SU-DHL-6 (cell line): ENCODE measurements at regions not wholly inside any gene's neighbourhood (a gene's known extent, or its start where the extent isn't known, plus 50 kb on each side); places are given as distances from the start of the nearest gene placed in this dataset.

Experiments used
- H2AFZ ChIP-seq: fragments of 200-600 bp; sonication (generic); 2 replicates; pipeline ENCODE4 v1.6.1; 2014; ENCODE audit warnings: low read depth, mild to moderate bottlenecking, moderate library complexity, mixed read lengths, antibody characterized with exemption, low read length; ENCODE audit not compliant: severe bottlenecking
- H3F3A ChIP-seq: fragments of 200-600 bp; shearing (Covaris generic); 2 replicates; pipeline ENCODE4 v1.6.0; 2016; ENCODE audit warnings: antibody characterized with exemption, mild to moderate bottlenecking; ENCODE audit not compliant: insufficient read depth
- H3K27ac ChIP-seq: fragments of 200-600 bp; sonication (generic); 2 replicates; pipeline ENCODE4 v1.5.1; 2016; ENCODE audit warnings: low read depth, mild to moderate bottlenecking, low read length, moderate library complexity, mixed read lengths
- H3K27me3 ChIP-seq: fragments of 200-600 bp; sonication (generic), shearing (Covaris generic); 2 replicates; pipeline ENCODE4 v1.6.0; 2014; ENCODE audit warnings: mild to moderate bottlenecking, low read length
- H3K36me3 ChIP-seq: fragments of 200-600 bp; sonication (generic); 2 replicates; pipeline ENCODE4 v1.6.1; 2014; ENCODE audit warnings: mild to moderate bottlenecking, low read length, mixed read lengths
- H3K4me2 ChIP-seq: fragments of 300-600, 200-600 bp; shearing (Covaris generic), sonication (generic); 2 replicates; pipeline ENCODE4 v1.6.0; 2014; ENCODE audit warnings: low read length, low read depth, mild to moderate bottlenecking; ENCODE audit not compliant: poor library complexity, severe bottlenecking
- H3K4me3 ChIP-seq: fragments of 200-600 bp; sonication (generic); 2 replicates; pipeline ENCODE4 v1.5.1; 2014; ENCODE audit warnings: antibody characterized with exemption, low read length, mild to moderate bottlenecking, mixed read lengths; ENCODE audit not compliant: insufficient read depth, poor library complexity, severe bottlenecking
- H3K79me2 ChIP-seq: fragments of 200-600 bp; sonication (generic); 2 replicates; pipeline ENCODE4 v1.6.1; 2014; ENCODE audit warnings: mild to moderate bottlenecking, low read length, moderate library complexity; ENCODE audit not compliant: insufficient read depth
- H3K9ac ChIP-seq: fragments of 200-600 bp; sonication (generic); 2 replicates; pipeline ENCODE4 v1.7.0; 2014; ENCODE audit warnings: mild to moderate bottlenecking, low read length
- H3K9me2 ChIP-seq: fragments of 200-600 bp; sonication (generic); replicated peaks from 2 replicates; pipeline ENCODE4 v1.6.1; 2014; ENCODE audit warnings: low read length; ENCODE audit not compliant: insufficient read depth
- H3K9me3 ChIP-seq: fragments of 200-600 bp; sonication (generic); 2 replicates; pipeline ENCODE4 v1.6.1; 2014; ENCODE audit warnings: low read length, mixed read lengths; ENCODE audit not compliant: insufficient read depth
- H4K20me1 ChIP-seq: fragments of 200-600 bp; sonication (generic); 2 replicates; pipeline ENCODE4 v1.6.1; 2014; ENCODE audit warnings: low read depth, mild to moderate bottlenecking, antibody characterized with exemption, low read length, moderate library complexity, mixed read lengths
- EZH2phosphoT487 ChIP-seq: fragments of 200-600 bp; sonication (generic), shearing (Covaris generic); conservative IDR thresholded peaks from 2 replicates; pipeline ENCODE4 v1.6.1; 2018; ENCODE audit warnings: mild to moderate bottlenecking, antibody characterized with exemption, low read length, moderate library complexity, mixed read lengths
- TF ChIP-seq, protein P1 (sequence below): fragments of 200-600 bp; sonication (generic); IDR thresholded peaks from one replicate; pipeline ENCODE4 v1.5.1; 2017; ENCODE audit warnings: antibody characterized with exemption, mild to moderate bottlenecking, low read length, moderate library complexity; ENCODE audit not compliant: insufficient read depth, poor library complexity, severe bottlenecking

- Histone ChIP-seq H3K4me2 (no peak overlapping the region), H3K27me3 (no peaks in the 10 kb centered on the region), H2AFZ (no peak overlapping the region), H4K20me1 (no peaks in the 10 kb centered on the region), H3K9me3 (no peaks in the 10 kb centered on the region), H3F3A (no peaks in the 10 kb centered on the region), H3K79me2 (no peaks in the 10 kb centered on the region), H3K27ac (no peak overlapping the region), H3K9me2 (no peaks in the 10 kb centered on the region), H3K36me3 (no peaks in the 10 kb centered on the region), H3K4me3 (no peak overlapping the region), H3K9ac (no peak overlapping the region)
- TF ChIP-seq, protein P1, sequence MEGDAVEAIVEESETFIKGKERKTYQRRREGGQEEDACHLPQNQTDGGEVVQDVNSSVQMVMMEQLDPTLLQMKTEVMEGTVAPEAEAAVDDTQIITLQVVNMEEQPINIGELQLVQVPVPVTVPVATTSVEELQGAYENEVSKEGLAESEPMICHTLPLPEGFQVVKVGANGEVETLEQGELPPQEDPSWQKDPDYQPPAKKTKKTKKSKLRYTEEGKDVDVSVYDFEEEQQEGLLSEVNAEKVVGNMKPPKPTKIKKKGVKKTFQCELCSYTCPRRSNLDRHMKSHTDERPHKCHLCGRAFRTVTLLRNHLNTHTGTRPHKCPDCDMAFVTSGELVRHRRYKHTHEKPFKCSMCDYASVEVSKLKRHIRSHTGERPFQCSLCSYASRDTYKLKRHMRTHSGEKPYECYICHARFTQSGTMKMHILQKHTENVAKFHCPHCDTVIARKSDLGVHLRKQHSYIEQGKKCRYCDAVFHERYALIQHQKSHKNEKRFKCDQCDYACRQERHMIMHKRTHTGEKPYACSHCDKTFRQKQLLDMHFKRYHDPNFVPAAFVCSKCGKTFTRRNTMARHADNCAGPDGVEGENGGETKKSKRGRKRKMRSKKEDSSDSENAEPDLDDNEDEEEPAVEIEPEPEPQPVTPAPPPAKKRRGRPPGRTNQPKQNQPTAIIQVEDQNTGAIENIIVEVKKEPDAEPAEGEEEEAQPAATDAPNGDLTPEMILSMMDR, result no peak
- TF ChIP-seq EZH2phosphoT487, result no peak
Observed at GRCh38 chr3:117346901-117347300, 637.3 kb downstream of the TUSC7 start.

DNA sequence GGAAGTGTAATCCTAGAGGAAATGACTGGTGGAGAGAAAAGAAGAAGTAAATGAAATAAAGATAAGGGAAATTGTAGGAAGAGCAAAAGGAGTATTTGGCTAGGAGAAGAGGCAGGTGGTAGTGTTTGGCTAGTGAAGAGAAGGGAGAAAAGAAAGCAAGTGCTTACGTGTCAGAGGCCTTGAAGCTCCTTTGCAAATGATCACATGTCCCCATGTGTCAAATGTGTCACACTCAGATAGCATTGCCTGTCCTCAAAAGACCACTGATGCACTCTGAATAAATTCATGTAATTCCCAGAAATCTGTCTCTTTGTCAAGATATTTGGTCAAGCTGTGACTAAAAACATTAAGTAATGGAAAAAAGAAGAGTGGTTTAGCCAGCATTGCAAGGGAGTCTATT lies 639.3 kb downstream of the TUSC7 start:
- H3F3A ChIP-seq, result no peaks in the 10 kb centered on the region
- H3K36me3 ChIP-seq, result no peaks in the 10 kb centered on the region
- H3K79me2 ChIP-seq, result no peaks in the 10 kb centered on the region
- H3K4me3 ChIP-seq, result no peak overlapping the region
- no peaks in the 10 kb centered on the region for H4K20me1 ChIP-seq
- H3K27me3 ChIP-seq, result no peaks in the 10 kb centered on the region
- H3K27ac ChIP-seq, result no peak overlapping the region
- no peak overlapping the region for H3K9ac ChIP-seq
- TF ChIP-seq, protein P1, result no peak
- TF ChIP-seq EZH2phosphoT487, result no peak
- no peak overlapping the region for H3K4me2 ChIP-seq
- H3K9me3 ChIP-seq, result no peaks in the 10 kb centered on the region
- H3K9me2 ChIP-seq, result no peaks in the 10 kb centered on the region
- H2AFZ ChIP-seq, result no peak overlapping the region

- H3K9me3 ChIP-seq, result no peaks in the 10 kb centered on the region
- no peak overlapping the region for H3K4me2 ChIP-seq
- no peaks in the 10 kb centered on the region for H4K20me1 ChIP-seq
- no peaks in the 10 kb centered on the region for H3K36me3 ChIP-seq
- H3F3A ChIP-seq, result no peaks in the 10 kb centered on the region
- no peak overlapping the region for H3K27ac ChIP-seq
- no peaks in the 10 kb centered on the region for H3K79me2 ChIP-seq
- no peak overlapping the region for H3K4me3 ChIP-seq
- no peaks in the 10 kb centered on the region for H3K9me2 ChIP-seq
- no peaks in the 10 kb centered on the region for H3K27me3 ChIP-seq
- no peak for TF ChIP-seq EZH2phosphoT487
- TF ChIP-seq, protein P1, result no peak
- H3K9ac ChIP-seq, result no peak overlapping the region
- no peak overlapping the region for H2AFZ ChIP-seq
Observed at GRCh38 chr3:117349566-117349965, 640.0 kb downstream of the TUSC7 start.

GRCh38 chr3:117350371-117350770 lies 640.8 kb downstream of the TUSC7 start:
- Histone ChIP-seq H3K9me2 (no peaks in the 10 kb centered on the region), H3K27me3 (no peaks in the 10 kb centered on the region), H3K4me3 (no peak overlapping the region), H3K36me3 (no peaks in the 10 kb centered on the region), H4K20me1 (no peaks in the 10 kb centered on the region), H3K9ac (no peak overlapping the region), H3K79me2 (no peaks in the 10 kb centered on the region), H3K27ac (no peak overlapping the region), H3F3A (no peaks in the 10 kb centered on the region), H3K9me3 (no peaks in the 10 kb centered on the region), H3K4me2 (no peak overlapping the region), H2AFZ (no peak overlapping the region)
- TF ChIP-seq EZH2phosphoT487, result no peak
- TF ChIP-seq, protein P1, result no peak
